ENCODE measurements at regions not wholly inside any gene's neighbourhood (a gene's known extent, or its start where the extent isn't known, plus 50 kb on each side); places are given as distances from the start of the nearest gene placed in this dataset.
"Not testable (repeated sequence)": the region's sequence is repeated elsewhere in the genome, so short reads cannot be mapped to it uniquely, and the experiment has no call there.

GRCh38 chr2:100704711-100705110, 115.2 kb upstream of the NPAS2 start:
- no peak for DNase-seq

- no peak for DNase-seq
Observed at GRCh38 chr2:100707016-100707947, 112.7 kb upstream of the NPAS2 start.

- no peak for DNase-seq
Observed at GRCh38 chr2:100708333-100708732, 111.6 kb upstream of the NPAS2 start.

- DNase-seq = no peak
Observed at GRCh38 chr2:100713106-100713505, 106.8 kb upstream of the NPAS2 start.

- not testable (repeated sequence) for DNase-seq
Observed at GRCh38 chr2:100714396-100715010, 105.4 kb upstream of the NPAS2 start.

- not testable (repeated sequence) for DNase-seq
Observed at GRCh38 chr2:100715861-100716260, 104.1 kb upstream of the NPAS2 start.

- no peak for DNase-seq
Observed at GRCh38 chr2:100716581-100716980, 103.4 kb upstream of the NPAS2 start.

- DNase-seq = no peak
Observed at GRCh38 chr2:100718065-100718629, 101.8 kb upstream of the NPAS2 start.

- DNase-seq = no peak
Observed at GRCh38 chr2:100720445-100720844, 99.5 kb upstream of the NPAS2 start.

GRCh38 chr2:100721693-100722092, 98.2 kb upstream of the NPAS2 start:
- no peak for DNase-seq

GRCh38 chr2:100722125-100722524, 97.8 kb upstream of the NPAS2 start:
- no peak for DNase-seq

- no peak for DNase-seq
Observed at GRCh38 chr2:100726866-100727265, 93.1 kb upstream of the NPAS2 start.

GRCh38 chr2:100730290-100730868, 89.6 kb upstream of the NPAS2 start:
- DNase-seq = no peak

GRCh38 chr2:100731535-100731981, 88.4 kb upstream of the NPAS2 start:
- DNase-seq = no peak

- DNase-seq = no peak
Observed at GRCh38 chr2:100733391-100734187, 86.3 kb upstream of the NPAS2 start.

- DNase-seq = no peak
Observed at GRCh38 chr2:100736121-100736915, 83.6 kb upstream of the NPAS2 start.

GRCh38 chr2:100739735-100740432, 80.1 kb upstream of the NPAS2 start:
- DNase-seq = no peak

- DNase-seq = no peak
Observed at GRCh38 chr2:100741880-100742276, 78.1 kb upstream of the NPAS2 start.

- no peak for DNase-seq
Observed at GRCh38 chr2:100742277-100743254, 77.4 kb upstream of the NPAS2 start.

- DNase-seq = no peak
Observed at GRCh38 chr2:100743741-100744140, 76.2 kb upstream of the NPAS2 start.
